GM18861 (cell line): ENCODE measurements at regions not wholly inside any gene's neighbourhood (a gene's known extent, or its start where the extent isn't known, plus 50 kb on each side); places are given as distances from the start of the nearest gene placed in this dataset.

Experiments
- ATAC-seq: cut with Tn5 transposase; IDR thresholded peaks from one replicate; pipeline ENCODE4 v1.9.1; 2021; ENCODE audit not compliant: unreplicated experiment

DNA sequence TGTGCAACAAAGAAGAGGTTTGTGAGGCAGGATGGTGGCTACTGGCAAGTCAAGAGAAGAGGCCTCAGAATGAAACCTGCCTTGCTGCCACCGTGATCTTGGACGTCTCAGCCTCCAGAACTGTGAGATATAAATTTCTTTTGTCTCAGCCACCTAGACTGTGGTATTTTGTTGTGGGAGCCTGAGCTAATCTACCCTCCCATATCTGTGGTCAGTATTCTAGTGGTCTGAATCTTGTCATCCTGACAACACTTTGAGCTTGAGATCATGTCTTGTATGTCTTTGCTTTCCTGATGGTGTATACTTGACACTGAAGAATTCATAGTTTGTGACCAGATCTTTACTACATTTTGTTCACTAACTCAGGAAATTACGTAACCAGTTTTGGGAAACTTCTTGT, 240.6 kb upstream of the GOLIM4 start:
- no peak for ATAC-seq

DNA sequence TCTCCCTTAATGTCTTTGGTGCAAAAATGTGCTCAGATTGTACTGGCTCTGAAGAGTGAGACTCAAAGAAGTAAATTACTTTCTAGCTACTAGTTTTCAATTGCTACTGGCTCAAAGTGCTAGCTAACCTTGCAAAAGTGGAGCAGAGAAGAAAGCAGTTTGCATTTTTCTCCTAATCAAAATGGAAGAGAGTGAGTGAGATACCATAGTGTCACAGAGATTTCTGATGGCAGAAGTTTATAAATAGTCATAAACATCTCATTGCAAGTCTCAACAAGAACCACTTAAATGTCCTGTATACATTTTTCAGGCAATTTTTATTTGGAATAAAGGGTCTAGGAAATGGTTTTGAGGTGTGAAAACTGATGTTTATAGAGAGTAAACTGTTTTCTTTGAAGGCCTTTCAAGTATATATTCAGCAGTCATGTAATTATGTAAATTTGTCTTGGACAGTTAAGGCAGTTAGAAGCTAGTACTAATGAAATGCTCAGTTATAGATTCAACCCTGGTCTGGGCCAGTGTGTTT, 237.7 kb upstream of the GOLIM4 start:
- ATAC-seq: no peak

DNA sequence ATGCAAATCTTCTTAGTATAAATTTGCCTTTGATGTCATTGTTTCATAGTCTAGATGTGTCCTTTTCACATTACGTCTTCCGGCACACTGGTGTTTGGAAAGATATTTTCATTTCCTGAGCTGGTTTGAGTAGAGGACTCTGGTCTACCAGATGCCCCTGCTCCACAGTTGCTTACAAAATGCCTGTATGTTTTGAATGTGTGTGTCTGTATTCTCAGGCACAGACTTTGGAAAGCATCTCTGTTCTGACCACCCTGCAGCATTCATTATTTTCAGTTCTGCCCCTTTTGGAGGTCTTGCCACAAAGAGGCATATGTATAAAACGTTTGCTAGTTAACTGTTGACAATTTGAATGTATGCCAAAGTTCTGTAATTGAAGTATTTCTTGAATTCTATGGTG, 236.0 kb upstream of the GOLIM4 start:
- ATAC-seq: no peak

DNA sequence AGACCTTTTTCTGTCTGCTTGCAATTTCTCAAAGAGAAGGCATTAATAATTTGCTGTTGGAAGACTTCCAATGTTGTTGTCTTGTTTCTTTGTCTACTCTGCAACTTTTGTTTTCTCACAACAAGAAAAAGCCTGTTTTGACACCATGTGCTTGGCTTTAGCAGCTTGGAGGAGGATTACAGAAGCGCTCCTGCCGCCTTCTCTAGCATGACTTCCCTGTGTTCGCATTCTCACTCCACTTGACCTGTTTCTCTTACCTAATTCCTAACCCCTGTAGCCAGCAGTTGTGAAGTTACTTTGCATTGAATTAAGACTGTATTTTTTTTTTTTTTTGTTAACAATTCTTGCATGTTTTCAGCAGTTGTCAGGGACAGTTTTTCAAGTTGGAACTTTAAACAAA, 235.3 kb upstream of the GOLIM4 start:
- no peak for ATAC-seq

DNA sequence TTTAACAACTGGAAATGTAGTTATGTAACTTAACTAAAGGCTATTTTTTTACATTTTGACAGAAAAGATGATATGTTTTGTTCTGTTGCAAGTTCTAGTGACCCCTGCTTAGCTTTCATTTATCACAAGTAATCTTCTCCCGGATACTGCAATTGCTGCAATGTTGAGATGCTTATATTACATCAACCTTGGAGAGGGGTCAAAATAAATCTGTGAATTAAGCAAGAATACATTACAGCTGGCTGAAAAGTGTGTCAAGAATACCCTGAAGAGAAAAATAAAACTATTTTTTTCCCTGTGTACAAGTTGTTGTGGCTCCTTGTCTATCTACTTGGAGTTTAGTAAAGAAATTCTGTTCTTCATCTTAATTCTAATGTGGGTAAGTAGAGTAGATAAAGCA, 232.1 kb upstream of the GOLIM4 start:
- no peak for ATAC-seq

DNA sequence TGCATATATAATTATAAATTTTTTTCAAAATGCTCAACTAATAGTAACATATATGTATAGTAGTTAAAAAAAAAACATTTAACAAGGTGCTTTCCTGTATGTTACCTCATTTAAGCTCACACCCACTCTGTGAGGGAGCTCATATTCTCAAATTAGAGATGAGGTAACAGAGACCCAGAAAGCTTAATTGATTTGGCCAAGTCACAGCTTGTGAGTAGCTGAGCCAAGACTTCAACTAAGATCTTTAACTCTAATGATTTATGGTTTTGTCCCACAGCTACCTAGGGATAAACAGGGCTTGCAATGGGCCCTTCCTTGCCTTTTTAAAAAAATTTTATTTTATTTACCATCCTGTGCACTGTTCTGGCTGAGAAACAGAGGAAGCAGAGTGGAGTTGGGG, 230.0 kb upstream of the GOLIM4 start:
- ATAC-seq: no peak

DNA sequence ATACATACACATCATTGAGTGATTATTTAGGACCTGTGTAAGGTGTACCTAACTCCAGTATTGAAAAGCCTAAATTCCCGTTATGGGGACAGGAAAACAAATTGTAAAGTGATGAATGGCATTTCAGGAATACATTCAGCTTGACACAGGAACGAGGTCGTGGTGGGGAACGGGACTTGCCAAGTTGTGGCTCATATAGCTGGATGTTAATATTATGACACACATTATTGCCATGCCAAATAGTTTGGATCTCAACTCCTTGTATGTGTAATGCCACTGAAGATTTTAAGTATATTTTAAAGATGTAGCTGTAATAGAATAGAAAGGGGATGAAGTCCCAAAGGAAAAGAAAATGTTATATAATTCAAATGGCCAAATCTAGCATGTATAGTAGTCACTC, 227.2 kb upstream of the GOLIM4 start:
- no peak for ATAC-seq

DNA sequence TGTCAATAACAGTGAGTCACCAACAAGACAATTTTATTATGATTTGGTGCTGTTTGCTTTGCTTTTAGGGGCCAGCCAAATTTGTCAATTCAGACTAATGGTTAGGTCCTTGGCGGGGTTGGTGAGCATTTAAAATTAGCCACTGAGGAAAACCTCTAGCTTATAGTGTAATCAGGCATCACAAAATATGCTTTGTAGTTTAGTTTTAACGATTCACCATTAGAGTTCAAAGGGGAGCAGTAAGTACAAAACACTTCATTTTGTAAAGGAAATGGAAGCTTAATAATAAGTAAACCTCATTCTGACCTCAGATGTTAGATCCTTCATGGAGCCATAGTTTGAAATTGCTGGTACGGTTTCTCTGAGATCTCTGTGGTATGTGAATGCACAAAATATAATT, 218.4 kb upstream of the GOLIM4 start:
- no peak for ATAC-seq

DNA sequence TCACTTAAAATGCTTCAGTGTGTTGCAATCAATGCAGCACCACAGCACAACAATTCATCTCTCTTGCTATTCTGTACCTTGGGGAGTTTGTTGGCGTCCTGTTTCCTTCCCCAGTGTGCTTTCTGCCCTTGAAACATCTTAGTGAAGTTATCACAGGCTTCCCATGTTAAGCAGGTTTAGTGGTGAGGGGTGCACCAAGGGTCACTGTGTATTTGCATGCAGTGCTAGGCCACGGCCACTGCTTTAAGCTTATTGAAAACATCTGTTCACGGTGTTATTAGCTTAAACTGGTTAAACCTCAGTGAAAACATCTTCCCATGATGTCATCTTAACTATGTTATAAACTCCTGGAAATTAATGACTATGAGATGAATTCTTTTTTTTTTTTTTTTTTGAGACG, 217.3 kb upstream of the GOLIM4 start:
- ATAC-seq: no peak

DNA sequence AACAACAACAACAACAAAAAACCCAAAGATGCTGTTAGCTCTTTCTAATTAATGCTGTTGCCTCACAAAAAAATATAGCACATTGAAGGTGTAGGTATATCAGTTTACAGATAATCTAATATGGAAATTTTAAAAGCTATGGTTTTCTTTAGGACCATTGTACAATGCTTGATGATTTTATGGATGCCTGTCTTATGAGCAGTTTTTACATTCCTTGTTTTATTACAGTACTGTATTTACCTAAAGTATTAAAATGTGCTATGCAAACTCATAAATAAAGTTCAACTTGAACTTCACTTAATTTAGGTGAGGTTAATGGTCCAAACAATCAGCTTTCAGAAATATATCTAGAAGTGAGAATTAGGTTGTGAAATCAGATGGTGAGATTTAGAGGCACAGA, 212.2 kb upstream of the GOLIM4 start:
- ATAC-seq: no peak

DNA sequence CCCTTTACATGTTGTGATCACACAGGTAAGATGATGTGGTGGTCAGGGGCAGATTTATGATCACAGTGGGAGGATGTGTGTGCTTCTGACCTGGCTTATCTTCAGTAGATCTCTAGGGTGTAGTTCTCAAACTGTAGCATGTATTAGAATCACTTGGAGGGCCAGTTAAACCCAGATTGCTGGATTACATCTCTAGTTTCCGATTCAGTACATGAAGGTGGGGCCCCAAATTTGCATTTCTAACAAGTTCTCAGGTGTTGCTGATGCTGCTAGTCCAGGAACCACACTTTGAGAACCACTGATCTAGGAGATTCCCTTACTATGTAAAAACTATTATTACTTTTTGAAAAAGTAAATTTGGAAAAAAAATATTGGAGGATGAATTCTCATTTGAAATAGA, 199.3 kb upstream of the GOLIM4 start:
- ATAC-seq: no peak

DNA sequence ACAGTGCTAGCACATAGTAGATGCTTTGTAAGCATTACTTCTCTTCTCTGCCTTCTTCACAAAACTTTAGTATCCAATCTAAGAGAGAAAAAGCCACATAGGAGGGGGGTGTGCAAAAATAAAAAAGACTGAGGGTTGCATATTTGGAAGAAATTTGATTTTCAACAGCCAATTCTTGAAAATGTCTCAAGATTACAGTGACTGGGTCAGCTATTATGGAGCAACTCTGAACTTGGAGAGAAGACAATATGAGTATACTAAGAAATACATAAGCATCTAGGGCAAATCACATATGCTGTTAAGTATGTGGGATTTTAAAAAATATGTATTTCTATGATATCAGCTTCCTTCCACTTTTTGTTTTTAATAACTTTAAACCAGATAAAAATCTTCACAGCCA, 196.6 kb upstream of the GOLIM4 start:
- ATAC-seq: no peak

DNA sequence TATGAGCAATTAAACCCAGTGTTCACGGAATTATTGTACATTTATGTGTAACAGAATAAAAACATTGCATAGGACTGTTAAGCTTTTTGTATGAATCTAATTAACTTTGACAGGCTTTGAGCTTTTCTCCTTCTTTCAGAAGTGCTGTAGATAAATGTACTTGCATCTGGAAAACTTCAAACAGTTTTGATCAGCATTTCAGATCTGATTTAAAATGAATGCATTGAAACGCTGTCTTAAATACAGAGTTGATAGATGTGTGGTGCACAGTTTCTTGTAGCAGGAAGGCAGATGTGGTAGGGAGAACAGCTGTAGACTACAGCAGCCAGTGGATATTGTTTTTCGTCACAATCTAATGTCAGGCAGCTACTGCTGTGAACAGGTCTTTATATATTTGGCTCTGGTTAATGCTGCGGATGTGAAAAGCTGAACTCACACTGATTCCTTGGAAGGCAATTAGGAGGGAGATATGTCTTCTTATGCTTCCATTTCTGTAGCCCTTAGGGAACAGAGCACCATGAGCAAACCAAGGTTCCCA, 193.8 kb upstream of the GOLIM4 start:
- no peak for ATAC-seq

DNA sequence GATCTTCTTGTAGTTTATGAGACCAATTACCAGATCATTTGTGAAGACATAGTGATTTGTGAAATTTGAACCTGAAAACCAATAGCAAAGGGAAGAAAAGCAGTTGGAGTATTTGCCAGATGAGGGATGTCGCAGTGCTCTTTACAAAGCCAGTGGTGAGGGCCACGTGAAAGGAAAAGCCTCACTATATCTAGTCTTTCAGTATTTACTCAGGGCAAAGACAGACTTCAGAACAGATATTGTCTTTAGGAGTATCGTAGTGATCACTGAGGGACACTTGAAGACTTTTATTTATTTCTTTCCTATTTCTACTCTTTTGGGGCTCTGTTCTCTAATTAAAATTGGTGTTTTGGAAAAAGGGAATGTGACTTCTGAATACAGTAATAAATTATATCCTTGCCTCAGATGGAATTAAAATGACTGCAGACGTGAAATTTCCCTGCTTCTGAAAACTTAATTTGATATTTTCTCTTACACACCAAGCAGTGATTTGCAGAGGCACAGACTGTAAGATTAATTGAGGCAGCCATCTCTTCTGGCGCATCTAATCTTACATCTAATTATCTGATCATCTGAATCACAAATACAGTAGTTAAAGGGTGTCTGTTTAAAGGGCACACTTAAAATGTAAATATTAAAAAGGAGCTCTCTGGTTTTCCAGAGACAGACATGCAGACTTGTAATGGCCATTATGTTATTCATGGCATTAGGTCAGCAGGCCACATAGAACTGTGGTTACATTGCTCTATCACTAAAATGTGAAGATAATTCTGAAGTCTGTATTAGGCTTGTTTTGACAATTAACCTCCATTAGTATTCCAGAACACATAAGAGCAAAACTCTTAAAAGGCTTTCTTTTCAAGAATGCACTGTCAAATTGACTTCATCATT, 193.0 kb upstream of the GOLIM4 start:
- no peak for ATAC-seq

DNA sequence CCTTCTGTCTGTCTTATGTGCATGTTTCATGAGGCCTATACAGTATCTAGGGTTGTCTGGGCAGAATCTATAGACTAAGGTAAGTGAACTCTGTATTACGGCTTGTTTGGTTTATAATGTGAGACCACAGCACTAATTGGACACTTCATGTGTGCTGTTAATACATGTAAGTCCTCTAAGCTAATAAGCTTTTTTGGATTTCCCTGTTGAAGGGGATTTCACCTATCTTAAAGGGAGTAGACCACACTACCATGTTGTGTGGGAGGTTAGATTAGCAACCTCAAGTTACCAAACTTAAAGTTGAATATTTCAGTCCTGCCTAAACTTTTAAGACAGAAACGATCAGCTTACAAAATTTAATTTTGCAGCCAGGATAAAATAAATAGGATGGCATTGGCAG, 189.8 kb upstream of the GOLIM4 start:
- peak; percentile 45 for ATAC-seq

DNA sequence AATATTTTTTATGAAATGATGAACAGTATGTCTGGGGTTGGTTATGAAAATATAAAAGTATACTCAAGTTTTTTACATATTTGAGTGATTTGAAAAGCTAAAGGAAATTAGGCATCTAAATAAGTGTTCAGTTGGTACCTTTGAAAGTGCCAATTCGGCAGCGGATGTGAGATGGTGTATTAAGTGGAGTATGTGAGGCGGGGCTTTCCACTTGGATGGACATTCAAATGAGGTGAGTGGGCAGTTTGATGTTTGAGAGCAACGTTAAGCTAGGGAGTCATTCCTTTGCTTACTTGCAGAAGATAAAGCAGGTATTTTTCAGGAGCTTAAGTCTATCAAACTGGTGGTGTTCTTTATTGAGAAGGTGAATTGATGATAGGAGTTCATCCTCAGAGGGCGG, 189.0 kb upstream of the GOLIM4 start:
- ATAC-seq: no peak

DNA sequence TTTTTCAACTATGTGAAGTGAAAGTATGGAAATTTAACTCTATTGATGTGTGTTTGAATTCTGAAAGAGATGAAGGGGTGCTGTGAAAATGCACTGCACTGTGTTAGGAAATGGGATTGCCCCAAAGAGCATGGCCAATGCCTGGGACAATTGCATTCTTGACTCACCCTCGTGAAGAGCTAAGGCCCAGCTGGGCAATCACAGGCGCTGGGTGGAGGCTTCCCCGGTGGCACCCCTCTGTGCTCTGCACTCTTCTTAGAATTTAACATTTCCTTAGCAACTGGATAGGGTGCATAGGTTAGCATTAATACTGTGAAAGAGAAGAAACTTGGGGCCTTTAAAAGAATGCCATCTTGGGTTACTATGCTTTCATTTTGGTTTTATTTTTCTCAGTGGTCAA, 179.9 kb upstream of the GOLIM4 start:
- ATAC-seq: no peak

DNA sequence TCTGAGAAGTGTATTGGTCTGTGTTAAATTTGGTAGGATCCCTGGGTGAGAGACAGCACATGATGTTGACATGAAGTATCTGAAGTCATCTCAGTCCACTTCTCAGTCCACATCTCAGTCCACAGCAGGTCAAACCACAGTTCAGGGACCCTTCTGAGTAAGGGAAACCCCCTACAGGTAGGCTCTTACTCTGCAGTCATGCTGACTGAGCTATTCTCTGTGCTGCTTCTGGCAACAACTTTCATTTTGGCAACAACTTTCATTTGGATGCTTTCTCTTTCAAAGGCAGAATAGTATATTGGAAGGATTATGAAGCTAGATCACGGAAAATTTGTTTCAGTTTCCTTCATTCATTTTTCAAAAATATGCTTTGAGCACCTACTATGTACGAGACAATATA, 178.2 kb upstream of the GOLIM4 start:
- ATAC-seq: peak; percentile 67

DNA sequence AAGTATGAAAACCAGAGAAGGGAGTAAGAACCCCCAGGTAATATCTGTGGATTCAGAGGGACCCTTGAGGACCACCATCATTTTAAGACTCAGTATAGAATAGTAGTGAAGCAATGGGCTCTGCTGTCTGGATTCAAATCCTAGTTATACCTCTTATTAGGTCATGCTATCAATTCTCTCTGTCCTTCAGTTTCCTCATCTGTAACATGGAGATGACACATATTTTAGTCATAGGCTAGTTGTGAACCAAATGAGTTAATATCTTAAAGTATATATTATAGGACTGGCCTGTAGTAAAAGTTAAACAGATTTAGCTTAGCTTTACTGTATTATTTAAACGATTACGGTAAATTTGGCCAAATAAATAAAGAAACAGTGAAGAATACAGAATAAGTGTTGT, 177.3 kb upstream of the GOLIM4 start:
- ATAC-seq: no peak

DNA sequence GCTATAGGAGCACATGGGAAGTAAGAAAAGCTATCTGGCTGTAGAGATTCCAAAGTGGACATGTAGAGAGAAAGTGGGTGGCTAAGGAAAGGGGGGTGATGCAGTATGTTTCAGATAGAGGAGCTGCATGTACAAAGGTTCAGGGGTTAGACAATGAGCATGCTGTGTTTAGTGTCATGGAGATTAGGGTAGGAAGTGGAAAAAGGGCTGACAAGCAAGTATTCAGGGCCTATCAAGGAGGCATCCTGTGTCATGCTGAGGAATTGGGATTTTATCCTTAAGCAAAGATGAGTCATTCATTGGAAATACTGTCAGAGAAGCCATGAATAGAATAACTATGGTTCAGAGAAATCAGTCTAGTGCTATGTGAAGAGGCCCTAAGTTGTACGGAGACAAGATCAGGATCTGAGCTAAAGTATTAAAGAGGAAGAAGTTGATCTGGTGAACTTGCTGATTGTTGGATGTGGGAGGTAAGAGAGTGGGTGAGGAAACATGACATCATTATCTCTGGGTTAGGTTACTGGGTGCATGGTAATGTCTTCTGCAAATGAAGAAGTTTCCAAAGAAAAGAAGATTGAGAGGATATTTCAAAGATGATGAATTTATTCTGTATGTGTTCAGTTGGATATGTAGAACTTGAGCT, 176.7 kb upstream of the GOLIM4 start:
- ATAC-seq: no peak

DNA sequence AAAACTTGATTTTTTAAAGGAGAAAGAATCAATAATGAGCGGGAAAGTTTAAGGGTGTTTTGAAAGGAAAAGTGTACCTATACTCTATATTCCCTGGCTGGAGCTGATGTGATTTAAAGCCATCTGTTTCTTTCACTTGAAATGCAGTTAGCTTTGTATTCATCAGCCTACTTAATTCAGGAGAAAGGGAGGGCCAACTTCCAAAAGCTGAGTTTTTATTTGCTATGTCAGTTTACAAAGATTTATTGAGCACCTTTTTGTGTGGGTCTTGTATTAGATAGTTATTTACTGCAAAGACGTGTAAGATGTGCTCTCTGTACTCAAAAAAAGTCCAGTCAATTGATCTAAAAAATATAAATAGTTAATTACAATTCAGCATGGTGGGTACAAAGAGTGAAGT, 176.2 kb upstream of the GOLIM4 start:
- ATAC-seq: no peak

DNA sequence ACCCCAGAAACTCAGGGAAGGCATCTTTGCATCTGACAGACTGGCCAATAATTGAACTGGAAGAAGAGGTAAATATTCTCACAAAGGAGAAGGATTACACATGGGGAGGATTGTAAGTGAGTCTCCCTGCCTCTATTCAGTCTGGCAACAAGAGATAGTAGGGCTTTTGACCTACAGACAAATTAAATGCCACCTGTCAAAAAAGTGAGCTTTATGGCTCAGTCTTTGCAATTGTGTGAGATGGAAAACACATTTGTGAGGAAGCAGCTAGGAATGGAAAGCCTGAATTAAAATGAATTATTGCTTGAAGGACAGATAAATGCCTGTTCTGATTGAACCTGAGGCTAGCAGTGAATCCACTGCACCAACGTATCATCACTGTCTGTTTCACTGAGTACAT, 173.3 kb upstream of the GOLIM4 start:
- no peak for ATAC-seq
